Upper lobe of right lung (tissue), 1 donor: ENCODE measurements at regions not wholly inside any gene's neighbourhood (a gene's known extent, or its start where the extent isn't known, plus 50 kb on each side); places are given as distances from the start of the nearest gene placed in this dataset.

ENCODE experiments used
- ATAC-seq: fragments of 200-7000 bp; cut with Tn5 transposase; one replicate; pipeline ENCODE4 v1.9.1; 2020; ENCODE audit warnings: mild to moderate bottlenecking, moderate library complexity
- DNase-seq: peaks from one replicate; pipeline ENCODE4 v3.0.0-alpha.2; 2020
- H3K27ac ChIP-seq: fragments of 200-600 bp; one replicate; pipeline ENCODE4 v1.8.0; 2022
- H3K27me3 ChIP-seq: fragments of 200-600 bp; one replicate; pipeline ENCODE4 v1.8.0; 2022; ENCODE audit warnings: mild to moderate bottlenecking
- H3K36me3 ChIP-seq: fragments of 200-600 bp; one replicate; pipeline ENCODE4 v1.8.0; 2022
- H3K4me1 ChIP-seq: fragments of 200-600 bp; one replicate; pipeline ENCODE4 v1.8.0; 2022
- H3K4me3 ChIP-seq: fragments of 200-600 bp; one replicate; pipeline ENCODE4 v1.8.0; 2022; ENCODE audit warnings: mild to moderate bottlenecking
- H3K9me3 ChIP-seq: fragments of 200-600 bp; one replicate; pipeline ENCODE4 v1.8.0; 2022
- intact Hi-C: fragments of 100-400 bp; cut with DNase I; formaldehyde crosslinking; loops from one replicate; pipeline ENCODE4 v1.11.0; 2022
- TF ChIP-seq, protein P1 (sequence below): fragments of 200-600 bp; IDR thresholded peaks from one replicate; pipeline ENCODE4 v1.8.0; 2022; ENCODE audit warnings: antibody characterized with exemption
- donor health status: DM: no; HTN: yes; CAD: no; lungs with severe emphysema.

DNA sequence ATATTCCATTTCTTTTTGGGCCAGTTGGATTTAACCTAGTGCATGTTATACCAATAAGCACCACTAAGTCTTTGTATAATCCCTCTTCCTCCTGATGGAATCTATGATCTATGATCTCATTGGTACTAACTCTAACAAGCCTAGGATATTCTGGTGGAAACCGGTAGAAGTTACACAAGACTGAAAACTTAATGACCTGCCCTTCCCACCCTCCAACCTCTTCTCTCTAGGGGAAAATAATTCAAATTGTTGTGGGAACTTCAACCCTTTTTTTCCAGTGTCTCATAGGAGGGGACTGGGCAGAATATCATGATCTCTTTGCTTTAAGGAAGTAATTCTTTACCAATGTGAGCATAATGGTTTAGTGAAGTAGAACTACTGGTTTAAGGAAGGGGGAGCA lies 289.5 kb upstream of the BOD1L1 start:
- H3K27ac ChIP-seq, result no peak overlapping the region
- TF ChIP-seq, protein P1, sequence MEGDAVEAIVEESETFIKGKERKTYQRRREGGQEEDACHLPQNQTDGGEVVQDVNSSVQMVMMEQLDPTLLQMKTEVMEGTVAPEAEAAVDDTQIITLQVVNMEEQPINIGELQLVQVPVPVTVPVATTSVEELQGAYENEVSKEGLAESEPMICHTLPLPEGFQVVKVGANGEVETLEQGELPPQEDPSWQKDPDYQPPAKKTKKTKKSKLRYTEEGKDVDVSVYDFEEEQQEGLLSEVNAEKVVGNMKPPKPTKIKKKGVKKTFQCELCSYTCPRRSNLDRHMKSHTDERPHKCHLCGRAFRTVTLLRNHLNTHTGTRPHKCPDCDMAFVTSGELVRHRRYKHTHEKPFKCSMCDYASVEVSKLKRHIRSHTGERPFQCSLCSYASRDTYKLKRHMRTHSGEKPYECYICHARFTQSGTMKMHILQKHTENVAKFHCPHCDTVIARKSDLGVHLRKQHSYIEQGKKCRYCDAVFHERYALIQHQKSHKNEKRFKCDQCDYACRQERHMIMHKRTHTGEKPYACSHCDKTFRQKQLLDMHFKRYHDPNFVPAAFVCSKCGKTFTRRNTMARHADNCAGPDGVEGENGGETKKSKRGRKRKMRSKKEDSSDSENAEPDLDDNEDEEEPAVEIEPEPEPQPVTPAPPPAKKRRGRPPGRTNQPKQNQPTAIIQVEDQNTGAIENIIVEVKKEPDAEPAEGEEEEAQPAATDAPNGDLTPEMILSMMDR, result no peak
- ATAC-seq (no peak), DNase-seq (no peak)
- no peaks in the 10 kb centered on the region for H3K27me3 ChIP-seq
- H3K9me3 ChIP-seq, result no peaks in the 10 kb centered on the region
- H3K4me1 ChIP-seq, result no peaks in the 10 kb centered on the region
- intact Hi-C loops, result no loop called here
- H3K36me3 ChIP-seq, result no peaks in the 10 kb centered on the region
- H3K4me3 ChIP-seq, result no peak overlapping the region

DNA sequence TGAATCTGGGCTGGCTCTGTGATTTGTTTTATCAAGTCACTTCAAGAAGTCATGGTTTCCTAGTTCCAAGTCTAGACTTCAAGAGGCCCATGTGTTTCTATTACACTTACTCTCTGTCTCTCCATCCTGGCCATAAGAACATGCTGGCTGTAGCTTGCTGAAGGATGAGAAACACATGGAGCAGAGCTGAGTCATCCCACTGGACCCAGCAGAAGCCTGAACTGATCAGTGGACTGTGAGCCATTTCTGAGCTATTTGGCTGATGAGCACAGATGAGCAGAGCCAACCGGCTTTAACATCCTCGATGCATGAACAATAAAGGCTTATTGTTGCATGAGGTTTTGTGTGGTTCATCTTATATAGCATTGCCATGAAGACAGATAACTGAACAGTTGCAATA lies 290.6 kb upstream of the BOD1L1 start:
- Histone ChIP-seq H3K9me3 (no peaks in the 10 kb centered on the region), H3K36me3 (no peaks in the 10 kb centered on the region), H3K4me3 (no peak overlapping the region), H3K4me1 (no peaks in the 10 kb centered on the region), H3K27me3 (no peaks in the 10 kb centered on the region), H3K27ac (no peak overlapping the region)
- intact Hi-C loops, result no loop called here
- ATAC-seq (peak; percentile 57), DNase-seq (no peak)
- TF ChIP-seq, protein P1, result no peak

DNA sequence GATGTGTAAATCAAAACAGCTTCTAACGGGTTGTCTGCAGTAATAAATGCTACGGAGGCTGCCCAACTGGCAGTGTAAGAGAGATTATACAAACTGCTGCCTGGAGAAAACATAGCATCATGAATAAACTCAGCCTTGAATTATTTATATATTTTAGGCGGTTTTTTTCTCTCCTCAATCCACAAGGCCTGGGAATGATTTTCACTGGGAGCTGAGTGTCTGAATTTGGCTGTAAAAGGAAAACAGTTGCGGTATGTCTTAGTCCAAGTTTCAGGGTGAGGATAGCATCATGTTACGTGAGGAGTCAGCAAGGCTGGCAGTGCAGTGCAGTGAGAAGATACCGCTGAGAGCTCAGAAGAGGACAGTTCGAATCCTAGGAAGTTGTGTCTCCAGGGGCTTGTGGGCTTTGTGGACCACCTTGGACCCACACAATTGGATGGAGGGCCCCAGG lies 291.5 kb upstream of the BOD1L1 start:
- DNase-seq (no peak), ATAC-seq (no peak)
- TF ChIP-seq, protein P1, result no peak
- intact Hi-C loops, result no loop called here
- H3K4me3 ChIP-seq, result no peak overlapping the region
- H3K27me3 ChIP-seq, result no peaks in the 10 kb centered on the region
- no peaks in the 10 kb centered on the region for H3K36me3 ChIP-seq
- no peaks in the 10 kb centered on the region for H3K9me3 ChIP-seq
- no peak overlapping the region for H3K27ac ChIP-seq
- H3K4me1 ChIP-seq, result no peaks in the 10 kb centered on the region

DNA sequence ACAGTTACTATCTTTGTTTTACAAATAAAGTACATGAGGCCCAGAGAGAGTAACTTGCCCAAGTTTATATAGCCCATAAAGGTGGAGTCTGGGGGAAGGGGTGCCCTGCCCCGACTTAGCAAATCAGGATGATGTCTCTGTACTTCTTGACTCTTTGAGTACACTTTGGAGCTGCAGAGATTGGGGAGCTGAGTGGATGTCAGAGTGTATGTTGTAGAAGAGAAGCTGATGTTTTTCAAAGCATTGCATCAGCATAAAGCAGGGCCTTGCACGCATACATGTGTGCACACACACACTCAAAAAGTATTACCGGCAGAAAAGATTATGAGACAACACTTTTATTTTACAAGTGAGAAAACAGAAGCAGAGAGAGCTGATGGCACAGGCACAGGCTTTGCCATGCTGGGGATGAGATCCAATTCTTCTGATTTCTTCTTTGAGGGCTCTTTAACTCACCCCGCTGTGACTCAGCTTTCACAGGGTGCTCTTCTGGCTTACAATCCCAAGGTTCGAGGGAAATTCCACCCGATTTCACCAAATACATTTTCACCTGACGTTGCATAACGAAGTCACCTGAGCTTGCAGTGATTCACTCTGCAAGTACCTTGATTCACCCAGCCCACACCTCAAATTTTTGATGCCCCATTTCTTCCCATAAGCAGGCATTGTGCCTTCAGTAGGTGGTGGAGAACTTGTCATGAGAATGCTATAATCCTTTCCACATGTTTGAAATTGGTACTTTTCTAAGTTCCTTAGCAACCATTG lies 292.8 kb upstream of the BOD1L1 start:
- H3K4me1 ChIP-seq, result no peaks in the 10 kb centered on the region
- TF ChIP-seq, protein P1, result no peak
- DNase-seq, result no peak
- no peaks in the 10 kb centered on the region for H3K9me3 ChIP-seq
- H3K27me3 ChIP-seq, result no peaks in the 10 kb centered on the region
- no peak overlapping the region for H3K27ac ChIP-seq
- H3K4me3 ChIP-seq, result no peak overlapping the region
- intact Hi-C loops, result no loop called here
- H3K36me3 ChIP-seq, result no peaks in the 10 kb centered on the region
- no peak for ATAC-seq

DNA sequence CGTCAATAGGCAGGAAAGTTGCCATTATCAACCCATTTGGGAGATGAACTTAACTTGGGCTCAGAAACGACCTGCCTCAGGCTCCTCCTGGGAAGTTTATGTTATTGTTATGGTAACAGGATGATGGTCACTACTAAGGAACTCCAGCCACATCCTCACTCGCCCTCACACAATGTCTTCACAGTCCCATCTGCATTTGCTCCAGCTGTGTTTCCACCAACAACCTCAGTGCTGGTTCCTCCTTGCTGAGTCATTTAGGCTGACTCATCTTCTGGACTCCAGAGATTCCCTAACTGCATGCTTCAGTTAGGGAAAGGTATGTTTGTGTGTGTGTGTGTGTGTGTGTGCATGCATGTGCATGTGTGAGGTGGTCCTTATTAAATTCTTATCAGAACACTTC lies 293.4 kb upstream of the BOD1L1 start:
- ATAC-seq, result peak; percentile 36
- Histone ChIP-seq H3K36me3 (no peaks in the 10 kb centered on the region), H3K27ac (no peak overlapping the region), H3K9me3 (no peaks in the 10 kb centered on the region), H3K27me3 (no peaks in the 10 kb centered on the region), H3K4me1 (no peaks in the 10 kb centered on the region), H3K4me3 (no peak overlapping the region)
- intact Hi-C loops, result no loop called here
- TF ChIP-seq, protein P1, result no peak
- no peak for DNase-seq
